SU-DHL-6 (cell line): ENCODE measurements at regions not wholly inside any gene's neighbourhood (a gene's known extent, or its start where the extent isn't known, plus 50 kb on each side); places are given as distances from the start of the nearest gene placed in this dataset.
"Not testable (repeated sequence)": the region's sequence is repeated elsewhere in the genome, so short reads cannot be mapped to it uniquely, and the experiment has no call there.

Source experiments
- H2AFZ ChIP-seq: fragments of 200-600 bp; sonication (generic); 2 replicates; pipeline ENCODE4 v1.6.1; 2014; ENCODE audit warnings: low read depth, mild to moderate bottlenecking, moderate library complexity, mixed read lengths, antibody characterized with exemption, low read length; ENCODE audit not compliant: severe bottlenecking
- H3F3A ChIP-seq: fragments of 200-600 bp; shearing (Covaris generic); 2 replicates; pipeline ENCODE4 v1.6.0; 2016; ENCODE audit warnings: antibody characterized with exemption, mild to moderate bottlenecking; ENCODE audit not compliant: insufficient read depth
- H3K27ac ChIP-seq: fragments of 200-600 bp; sonication (generic); 2 replicates; pipeline ENCODE4 v1.5.1; 2016; ENCODE audit warnings: low read depth, mild to moderate bottlenecking, low read length, moderate library complexity, mixed read lengths
- H3K27me3 ChIP-seq: fragments of 200-600 bp; sonication (generic), shearing (Covaris generic); 2 replicates; pipeline ENCODE4 v1.6.0; 2014; ENCODE audit warnings: mild to moderate bottlenecking, low read length
- H3K36me3 ChIP-seq: fragments of 200-600 bp; sonication (generic); 2 replicates; pipeline ENCODE4 v1.6.1; 2014; ENCODE audit warnings: mild to moderate bottlenecking, low read length, mixed read lengths
- H3K4me2 ChIP-seq: fragments of 300-600, 200-600 bp; shearing (Covaris generic), sonication (generic); 2 replicates; pipeline ENCODE4 v1.6.0; 2014; ENCODE audit warnings: low read length, low read depth, mild to moderate bottlenecking; ENCODE audit not compliant: poor library complexity, severe bottlenecking
- H3K4me3 ChIP-seq: fragments of 200-600 bp; sonication (generic); 2 replicates; pipeline ENCODE4 v1.5.1; 2014; ENCODE audit warnings: antibody characterized with exemption, low read length, mild to moderate bottlenecking, mixed read lengths; ENCODE audit not compliant: insufficient read depth, poor library complexity, severe bottlenecking
- H3K79me2 ChIP-seq: fragments of 200-600 bp; sonication (generic); 2 replicates; pipeline ENCODE4 v1.6.1; 2014; ENCODE audit warnings: mild to moderate bottlenecking, low read length, moderate library complexity; ENCODE audit not compliant: insufficient read depth
- H3K9ac ChIP-seq: fragments of 200-600 bp; sonication (generic); 2 replicates; pipeline ENCODE4 v1.7.0; 2014; ENCODE audit warnings: mild to moderate bottlenecking, low read length
- H3K9me2 ChIP-seq: fragments of 200-600 bp; sonication (generic); replicated peaks from 2 replicates; pipeline ENCODE4 v1.6.1; 2014; ENCODE audit warnings: low read length; ENCODE audit not compliant: insufficient read depth
- H3K9me3 ChIP-seq: fragments of 200-600 bp; sonication (generic); 2 replicates; pipeline ENCODE4 v1.6.1; 2014; ENCODE audit warnings: low read length, mixed read lengths; ENCODE audit not compliant: insufficient read depth
- H4K20me1 ChIP-seq: fragments of 200-600 bp; sonication (generic); 2 replicates; pipeline ENCODE4 v1.6.1; 2014; ENCODE audit warnings: low read depth, mild to moderate bottlenecking, antibody characterized with exemption, low read length, moderate library complexity, mixed read lengths
- CTCF ChIP-seq: fragments of 200-600 bp; sonication (generic); IDR thresholded peaks from one replicate; pipeline ENCODE4 v1.5.1; 2017; ENCODE audit warnings: antibody characterized with exemption, mild to moderate bottlenecking, low read length, moderate library complexity; ENCODE audit not compliant: insufficient read depth, poor library complexity, severe bottlenecking
- EZH2phosphoT487 ChIP-seq: fragments of 200-600 bp; sonication (generic), shearing (Covaris generic); conservative IDR thresholded peaks from 2 replicates; pipeline ENCODE4 v1.6.1; 2018; ENCODE audit warnings: mild to moderate bottlenecking, antibody characterized with exemption, low read length, moderate library complexity, mixed read lengths

DNA sequence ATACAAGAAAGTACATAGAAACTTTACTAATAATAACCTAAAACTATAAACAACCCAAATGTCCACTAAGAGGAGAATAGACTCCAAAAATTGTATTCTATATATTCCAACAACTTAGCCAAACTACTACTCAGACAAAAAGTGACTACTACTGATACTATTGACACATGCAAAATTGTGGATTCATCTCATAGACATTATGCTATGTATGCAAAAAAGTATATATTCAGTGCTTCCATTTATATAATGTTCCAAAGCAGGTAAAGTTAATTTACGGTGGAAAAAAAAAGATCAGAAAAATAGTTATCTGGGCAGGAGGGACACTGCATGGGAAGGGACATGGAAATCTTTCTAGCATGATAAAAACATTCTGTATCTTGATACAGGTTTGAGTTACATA is 62.0 kb upstream of the SRD5A2 start:
- TF ChIP-seq CTCF (no peak), EZH2phosphoT487 (no peak)
- Histone ChIP-seq H3K4me2 (no peak overlapping the region), H3K9me2 (no peaks in the 10 kb centered on the region), H2AFZ (no peak overlapping the region), H3K9ac (no peak overlapping the region), H3K9me3 (no peaks in the 10 kb centered on the region), H3K27me3 (no peaks in the 10 kb centered on the region), H3F3A (no peaks in the 10 kb centered on the region), H3K4me3 (no peak overlapping the region), H3K79me2 (no peaks in the 10 kb centered on the region), H4K20me1 (no peaks in the 10 kb centered on the region), H3K36me3 (no peaks in the 10 kb centered on the region), H3K27ac (no peak overlapping the region)

DNA sequence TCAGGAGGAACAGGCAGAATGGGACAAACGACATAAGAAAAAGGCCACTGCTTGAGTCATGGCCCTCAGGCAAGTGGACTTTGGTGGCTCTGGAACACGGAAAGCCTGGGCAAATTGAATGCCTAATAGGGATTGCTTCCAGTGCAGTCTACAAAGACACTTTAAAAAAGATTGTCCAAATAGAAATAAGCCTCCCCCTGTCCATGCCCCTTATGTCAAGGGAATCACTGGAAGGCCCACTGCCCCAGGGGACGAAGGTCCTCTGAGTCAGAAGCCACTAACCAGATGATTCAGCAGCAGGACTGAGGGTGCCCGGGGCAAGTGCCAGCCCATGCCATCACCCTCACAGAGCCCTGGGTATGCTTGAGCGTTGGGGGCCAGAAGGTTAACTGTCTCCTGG is 51.5 kb upstream of the SRD5A2 start:
- H3K79me2 ChIP-seq, H3K36me3 ChIP-seq, H4K20me1 ChIP-seq, H3K9ac ChIP-seq, H3K27ac ChIP-seq, H3K27me3 ChIP-seq, H3K9me2 ChIP-seq, H3K4me2 ChIP-seq, H2AFZ ChIP-seq, H3K9me3 ChIP-seq, H3K4me3 ChIP-seq, H3F3A ChIP-seq: not testable (repeated sequence)
